SIG-M5 treated with dmso at 0.1 percent for 504 hours (cell line): ENCODE measurements at regions not wholly inside any gene's neighbourhood (a gene's known extent, or its start where the extent isn't known, plus 50 kb on each side); places are given as distances from the start of the nearest gene placed in this dataset.

Source experiments
- DNase-seq: peaks from one replicate; lab custom pipeline; 2025; ENCODE audit not compliant: unreplicated experiment; lab: John Stamatoyannopoulos, UW

DNA sequence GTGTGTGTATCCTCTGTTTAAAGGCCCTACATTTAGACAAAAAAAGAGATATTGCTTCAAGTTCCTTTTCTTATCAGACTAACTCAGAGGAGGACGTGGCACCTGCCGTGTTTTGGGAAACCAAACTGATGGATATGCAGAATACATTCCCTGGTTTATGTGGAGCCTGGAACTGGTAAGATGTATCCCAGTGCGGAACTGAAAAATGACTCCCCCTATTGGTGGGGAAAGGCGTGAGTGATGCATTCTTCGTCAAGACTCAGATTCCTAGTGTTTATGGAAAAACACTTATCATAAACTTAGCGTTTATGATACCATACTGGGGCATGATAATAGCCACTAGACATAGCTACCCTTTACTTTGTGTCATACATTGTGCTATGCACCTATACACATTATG lies 154.2 kb downstream of the ZNF326 start:
- no peak for DNase-seq

DNA sequence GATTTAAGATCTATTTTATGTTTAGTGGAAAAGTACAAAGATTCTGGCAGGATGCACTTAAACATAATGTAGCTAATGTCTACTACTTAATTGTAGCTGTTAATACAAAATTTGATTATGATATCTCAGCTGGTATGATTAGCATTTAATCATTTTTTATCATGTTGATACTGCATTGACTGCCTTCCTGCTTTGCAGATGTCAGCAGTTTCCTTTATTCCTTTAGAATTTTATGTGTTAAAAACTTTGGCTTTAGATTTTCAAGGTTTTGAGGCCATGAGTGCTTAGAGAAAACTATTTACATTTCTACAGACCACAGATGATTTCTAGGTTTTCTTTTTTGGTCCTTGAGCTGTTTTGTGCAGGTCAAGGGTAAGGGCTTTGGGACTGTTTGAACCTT lies 152.2 kb downstream of the ZNF326 start:
- no peak for DNase-seq

DNA sequence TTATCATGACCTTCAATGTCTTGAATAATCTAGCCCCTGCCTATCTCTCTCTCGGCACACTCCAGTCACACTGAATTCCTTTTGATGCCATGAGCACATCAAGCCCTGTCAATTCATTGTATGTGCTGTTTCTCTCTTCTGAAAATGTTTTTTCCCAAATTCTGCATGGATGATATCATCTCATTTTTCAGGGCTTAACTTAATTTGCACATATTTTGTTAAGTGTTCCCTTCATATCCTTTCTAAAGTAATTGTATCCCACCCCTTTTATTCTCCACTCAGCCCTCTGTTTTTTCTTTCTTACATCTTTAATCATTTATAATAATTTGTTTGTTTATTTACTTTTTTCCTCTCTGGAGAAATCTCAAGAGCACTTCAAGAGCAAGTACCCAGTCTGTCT lies 149.9 kb downstream of the ZNF326 start:
- DNase-seq: no peak

- DNase-seq: no peak
Measured at GRCh38 chr1:90143591-90143990, 148.7 kb downstream of the ZNF326 start.

GRCh38 chr1:90142697-90143096 lies 147.8 kb downstream of the ZNF326 start:
- no peak for DNase-seq

DNA sequence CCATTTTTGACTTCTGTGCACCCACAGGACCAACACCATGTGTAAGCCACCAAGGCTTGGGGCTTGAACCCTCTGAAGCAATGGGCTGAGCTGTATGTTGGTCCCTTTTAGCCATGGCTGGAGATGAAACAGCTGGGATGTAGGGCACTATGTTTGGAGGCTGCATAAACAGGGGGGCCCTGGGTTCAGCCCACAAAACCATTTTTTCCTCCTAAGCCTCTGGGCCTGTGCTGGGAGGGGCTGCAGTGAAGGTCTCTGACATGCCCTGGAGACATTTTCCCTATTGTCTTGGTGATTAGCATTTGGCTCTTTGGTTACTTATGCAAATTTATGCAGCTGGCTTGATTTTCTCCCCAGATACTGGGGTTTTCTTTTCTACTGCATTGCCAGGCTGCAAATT lies 144.9 kb downstream of the ZNF326 start:
- no peak for DNase-seq

DNA sequence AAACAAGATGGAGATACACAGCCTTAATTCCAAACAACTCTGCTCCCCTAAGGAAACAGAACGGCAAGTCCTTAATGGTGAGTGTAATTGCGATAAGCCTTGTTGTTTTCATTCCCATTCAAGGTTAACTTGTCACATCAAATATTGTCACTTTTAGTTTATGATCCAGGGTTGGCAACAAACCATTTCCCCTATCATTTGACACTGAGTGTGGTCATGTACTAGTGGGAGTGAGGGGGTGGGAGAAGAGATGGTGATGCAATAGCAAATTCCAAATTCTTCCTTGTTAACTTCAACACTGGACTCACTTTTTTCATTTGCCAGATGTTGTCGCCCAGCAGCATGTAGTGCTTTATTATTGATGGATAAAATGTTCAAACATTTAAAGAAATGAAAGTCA lies 140.4 kb downstream of the ZNF326 start:
- DNase-seq: no peak

DNA sequence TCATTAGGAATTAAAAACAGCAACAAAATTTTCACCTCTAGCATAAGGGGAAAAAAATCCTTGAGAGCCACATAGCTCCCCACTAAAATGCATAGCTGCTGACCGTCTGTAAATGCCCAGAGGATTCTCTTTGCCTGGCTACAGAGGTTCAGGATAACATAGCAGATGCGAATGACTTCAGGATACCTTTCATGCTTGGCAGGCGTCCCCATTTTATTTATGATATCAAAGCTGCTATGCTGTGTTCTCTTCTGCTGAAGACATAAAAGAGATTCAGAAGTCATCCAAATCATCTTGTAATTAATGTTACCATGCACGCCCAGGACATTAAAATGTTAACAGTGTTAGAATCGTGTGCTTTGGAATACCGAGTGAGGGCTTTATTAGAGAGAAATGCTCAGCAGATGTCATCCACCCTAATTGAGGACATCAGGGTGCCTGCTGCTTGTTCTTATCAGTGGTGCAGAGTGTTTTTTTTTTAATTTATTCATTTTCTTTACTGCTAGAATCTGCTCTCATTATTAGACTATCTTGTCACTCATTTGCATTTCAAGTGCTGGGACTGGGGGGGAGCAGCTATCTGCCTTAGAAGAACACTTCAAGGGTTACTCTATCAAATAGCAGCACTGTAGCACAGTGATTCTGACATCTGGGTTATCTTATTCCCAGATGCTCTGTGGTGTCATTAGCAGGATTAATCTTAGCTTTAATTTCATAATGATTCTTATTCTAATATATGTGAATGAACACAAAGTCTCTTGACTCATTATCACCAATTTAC lies 139.5 kb downstream of the ZNF326 start:
- DNase-seq: no peak

DNA sequence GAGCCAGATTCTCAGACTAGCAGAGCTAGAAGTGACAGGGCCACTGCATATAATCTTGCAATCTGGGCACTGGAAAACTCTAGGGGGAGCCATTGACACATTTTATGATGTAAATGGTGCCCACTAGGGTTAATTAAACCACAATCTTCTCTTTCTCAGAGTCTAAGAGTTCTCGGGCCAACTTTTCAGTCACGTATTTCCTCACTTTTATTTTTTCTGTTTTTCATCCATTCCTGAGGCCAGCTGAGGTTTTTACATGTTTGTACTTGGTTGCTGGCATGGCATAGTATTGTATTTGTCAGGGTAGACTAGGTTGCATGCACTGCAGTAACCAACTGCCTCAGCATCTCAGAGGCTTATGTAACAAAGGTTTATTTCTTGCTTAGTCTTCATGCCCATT lies 138.2 kb downstream of the ZNF326 start:
- DNase-seq: peak; percentile 10

DNA sequence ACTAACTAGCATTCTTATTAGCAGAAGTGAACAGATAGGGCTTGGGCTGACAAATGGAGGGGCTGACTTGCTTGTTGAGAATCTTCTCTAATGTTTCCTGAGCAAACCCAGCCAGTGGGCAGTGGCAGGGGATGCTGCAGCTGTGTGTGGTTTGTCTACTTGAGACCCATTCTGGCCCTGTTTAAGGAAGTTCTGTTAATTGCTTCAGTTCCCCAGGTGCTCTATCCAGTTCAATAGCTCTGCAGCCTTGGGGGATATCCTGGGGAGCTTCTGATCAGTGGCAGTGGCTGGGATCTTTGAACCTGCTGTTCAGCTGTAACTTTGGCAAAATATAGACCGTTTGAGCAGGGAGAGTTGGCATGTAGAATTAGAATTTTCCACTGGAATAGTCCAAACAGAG lies 137.4 kb downstream of the ZNF326 start:
- DNase-seq: no peak

DNA sequence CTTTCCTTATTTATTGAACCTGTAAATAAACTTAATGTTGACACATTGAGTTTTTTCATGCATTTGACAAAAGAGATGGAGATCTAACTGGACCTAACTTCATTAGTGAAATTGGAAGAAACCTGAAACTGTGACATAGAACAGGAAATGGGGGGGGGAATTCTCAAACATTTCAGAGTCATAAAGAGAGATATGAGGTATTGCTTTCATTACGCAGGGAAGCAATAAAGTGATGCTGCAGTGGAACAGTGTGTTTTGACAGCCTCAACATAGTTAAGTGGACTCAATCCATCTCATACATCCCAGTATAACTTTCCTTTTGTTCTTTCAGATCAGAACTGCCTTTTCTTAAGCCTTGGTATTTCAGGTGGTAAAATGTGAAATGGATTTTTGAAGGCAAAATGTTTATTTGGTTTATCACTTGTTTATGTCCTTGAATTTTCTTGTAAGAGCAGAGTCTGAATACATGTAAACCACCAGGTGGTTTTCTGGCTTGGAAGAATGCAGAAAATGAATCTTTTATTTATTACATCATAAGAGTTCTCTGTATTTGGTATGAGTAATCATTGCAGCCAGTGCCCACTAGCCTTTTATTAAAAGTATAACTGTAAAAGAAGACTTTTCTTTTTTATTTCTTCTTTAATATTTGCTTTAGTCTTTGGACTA lies 132.5 kb downstream of the ZNF326 start:
- DNase-seq: no peak

DNA sequence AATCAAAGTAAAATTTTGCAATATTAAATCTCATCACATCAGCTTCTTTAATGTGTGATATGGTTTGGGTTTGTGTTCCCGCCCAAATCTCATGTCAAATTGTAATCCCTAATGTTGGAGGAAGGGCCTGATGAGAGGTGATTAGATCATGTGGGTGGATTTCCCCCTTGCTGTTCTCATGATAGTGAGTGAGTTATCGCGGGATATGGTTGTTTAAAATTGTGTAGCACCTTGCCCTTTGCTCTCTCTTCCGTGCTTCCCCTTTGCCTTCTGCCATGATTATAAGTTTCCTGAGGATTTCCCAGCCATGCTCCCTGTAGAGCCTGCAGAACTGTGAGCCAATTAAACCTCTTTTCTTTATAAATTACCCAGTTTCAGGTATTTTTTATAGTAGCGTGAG lies 131.9 kb downstream of the ZNF326 start:
- no peak for DNase-seq

DNA sequence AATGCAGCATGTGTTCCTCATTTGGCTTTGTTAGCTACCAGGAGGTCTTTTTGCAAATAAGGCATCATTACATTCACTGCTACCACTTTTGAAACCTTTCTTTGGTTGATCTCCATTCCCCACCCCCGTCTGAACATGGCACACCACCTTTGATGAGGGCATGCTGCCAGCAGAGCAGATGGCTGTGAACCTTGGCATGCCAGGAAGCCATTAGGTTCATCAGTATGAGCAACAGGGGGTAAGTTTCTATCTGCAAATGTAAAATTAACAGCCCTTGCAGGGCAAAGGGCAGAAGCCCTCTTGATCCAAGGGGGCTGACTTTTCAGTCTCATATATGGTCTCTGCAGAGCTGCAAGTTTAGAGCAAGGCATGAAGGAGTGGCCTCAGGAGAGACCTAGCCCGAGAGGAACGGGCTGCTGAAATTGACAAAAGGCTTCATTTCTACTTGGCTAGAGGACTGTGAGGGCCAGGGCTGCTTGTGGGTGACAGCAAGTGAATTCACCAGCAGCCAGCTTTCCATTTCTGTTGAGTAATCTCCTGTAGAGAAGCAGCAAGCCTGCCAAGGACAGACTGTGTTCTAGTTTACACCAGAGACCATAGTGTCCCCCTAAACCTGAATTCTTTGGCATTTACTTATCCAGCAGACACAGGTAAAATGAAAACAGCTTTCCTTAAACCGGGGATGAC lies 127.9 kb downstream of the ZNF326 start:
- no peak for DNase-seq

DNA sequence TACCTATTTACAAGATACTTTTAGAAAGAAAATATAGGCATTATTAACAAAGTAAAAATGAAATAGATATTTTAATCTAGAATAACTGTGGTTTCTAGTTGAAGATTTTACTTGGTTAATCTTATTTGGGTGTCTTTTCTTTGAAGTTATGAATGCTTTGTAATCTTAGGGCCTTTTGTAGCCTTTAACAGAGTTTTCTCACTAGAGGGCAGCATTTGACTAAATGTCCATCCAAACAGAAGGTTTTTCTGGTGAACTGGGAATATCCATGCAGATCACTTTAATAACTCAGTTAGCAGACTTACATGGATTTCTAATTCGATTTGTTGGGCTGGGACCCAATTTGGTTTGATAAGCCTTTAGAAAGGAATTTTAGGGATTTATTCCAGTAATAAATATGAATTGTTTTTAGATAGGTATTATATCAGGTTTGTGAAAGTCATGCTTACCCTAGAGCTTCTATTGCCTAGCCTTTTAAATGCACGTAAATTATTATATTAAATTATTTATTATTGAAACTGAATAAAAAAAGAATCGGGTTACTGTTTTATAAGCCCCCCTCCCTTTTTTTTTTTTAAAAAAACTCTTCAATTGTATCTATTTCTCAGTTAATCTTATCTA lies 119.7 kb downstream of the ZNF326 start:
- peak; percentile 27 for DNase-seq

GRCh38 chr1:90107990-90108389 lies 113.1 kb downstream of the ZNF326 start:
- DNase-seq: peak; percentile 2

GRCh38 chr1:90106311-90106710 lies 111.4 kb downstream of the ZNF326 start:
- no peak for DNase-seq

DNA sequence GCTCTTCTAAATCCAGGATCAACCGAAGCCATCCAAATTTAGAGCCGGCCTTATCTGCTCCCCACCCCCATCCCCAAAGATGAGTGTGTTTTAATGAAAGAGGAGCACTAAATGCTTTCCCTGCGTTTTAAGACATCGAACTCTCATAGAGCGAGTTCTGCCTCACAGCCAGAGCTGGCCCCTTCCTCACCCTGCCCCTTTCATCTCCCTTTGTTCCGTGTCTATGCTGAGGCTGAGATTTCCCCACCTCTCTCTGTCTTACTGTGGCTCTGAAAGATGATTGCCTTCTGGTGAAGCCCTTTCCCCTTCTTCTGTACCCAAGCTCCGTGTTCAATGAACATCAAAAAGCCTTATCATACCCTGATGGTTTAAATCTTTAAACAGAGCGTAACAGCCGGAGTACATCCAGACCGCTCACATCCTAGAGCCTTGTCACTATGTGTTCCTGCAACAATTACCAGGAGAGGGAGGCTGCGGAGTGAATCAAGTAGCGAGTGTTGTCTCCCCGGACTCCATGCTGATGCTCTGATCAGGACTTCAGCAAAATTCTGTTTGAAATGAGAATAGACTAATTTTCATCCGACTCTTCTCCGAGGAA lies 110.1 kb downstream of the ZNF326 start:
- no peak for DNase-seq

DNA sequence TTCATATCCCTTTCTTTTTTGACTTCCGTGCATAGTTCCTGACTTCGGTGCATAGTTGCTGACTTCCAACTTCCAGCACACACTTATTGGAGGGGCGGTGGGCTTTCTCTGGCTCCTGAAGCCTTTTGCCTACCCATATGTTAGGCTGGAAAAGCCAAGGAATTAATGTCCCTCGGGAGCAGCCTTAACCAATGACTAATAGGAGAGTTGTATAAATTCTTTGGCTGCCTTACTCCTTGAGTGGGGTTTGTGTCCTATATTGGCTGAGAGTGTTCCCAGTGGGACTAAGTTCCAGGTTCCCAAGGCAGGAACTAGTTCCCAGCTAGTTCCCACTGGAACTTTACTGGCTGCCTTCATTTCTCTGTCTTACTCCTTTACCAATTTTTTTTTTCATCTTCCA lies 105.7 kb downstream of the ZNF326 start:
- DNase-seq: no peak

DNA sequence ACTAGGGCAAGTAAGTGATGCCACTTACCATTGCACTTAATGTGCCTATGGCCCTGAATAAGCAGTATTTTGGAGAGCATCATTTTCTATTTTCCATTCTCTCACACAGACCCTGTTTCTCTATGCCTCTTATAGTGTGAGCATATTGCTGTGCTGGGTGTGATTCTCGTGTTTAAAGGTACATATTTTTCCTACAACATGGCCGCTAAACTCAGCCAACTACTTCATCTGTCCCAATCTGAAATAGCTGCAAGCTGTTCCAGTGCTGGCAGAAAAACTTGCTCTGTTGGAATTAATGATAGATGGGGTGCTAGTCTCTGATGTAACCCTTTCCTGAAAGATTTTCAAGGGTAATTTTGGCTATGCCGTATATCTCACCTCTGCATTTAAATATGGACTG lies 97.5 kb downstream of the ZNF326 start:
- DNase-seq: no peak
